ENCODE measurements at regions not wholly inside any gene's neighbourhood (a gene's known extent, or its start where the extent isn't known, plus 50 kb on each side); places are given as distances from the start of the nearest gene placed in this dataset.

GRCh38 chr13:68988176-68988575 lies 1119.5 kb upstream of the ATXN8OS start:
- no peak for TF ChIP-seq CTCF (conservative IDR thresholded peaks at IDR 0.05)
- DNase-seq (ENCODE audit: extremely low spot score, unreplicated experiment): no peak
- no peaks in the 10 kb centered on the region for H3K36me3 Mint-ChIP-seq
- no peaks in the 10 kb centered on the region for H3K4me1 Mint-ChIP-seq (ENCODE audit: unreplicated experiment)
- H3K4me3 Mint-ChIP-seq: no peak overlapping the region
- no peaks in the 10 kb centered on the region for H3K27me3 Mint-ChIP-seq
- H3K9me3 Mint-ChIP-seq: no peaks in the 10 kb centered on the region
- H3K27ac Mint-ChIP-seq: no peak overlapping the region

- Mint-ChIP-seq H3K27me3 (no peaks in the 10 kb centered on the region), H3K4me3 (no peak overlapping the region), H3K9me3 (no peaks in the 10 kb centered on the region), H3K27ac (no peak overlapping the region), H3K36me3 (no peaks in the 10 kb centered on the region), H3K4me1 (ENCODE audit: unreplicated experiment) (no peaks in the 10 kb centered on the region)
- no peak for TF ChIP-seq CTCF (conservative IDR thresholded peaks at IDR 0.05)
- DNase-seq (ENCODE audit: extremely low spot score, unreplicated experiment): no peak
Measured at GRCh38 chr13:68987585-68987984, 1120.0 kb upstream of the ATXN8OS start.

- H3K27ac Mint-ChIP-seq: no peak overlapping the region
- H3K36me3 Mint-ChIP-seq: no peaks in the 10 kb centered on the region
- DNase-seq (ENCODE audit: extremely low spot score, unreplicated experiment): no peak
- H3K27me3 Mint-ChIP-seq: no peaks in the 10 kb centered on the region
- no peaks in the 10 kb centered on the region for H3K9me3 Mint-ChIP-seq
- no peaks in the 10 kb centered on the region for H3K4me1 Mint-ChIP-seq (ENCODE audit: unreplicated experiment)
- TF ChIP-seq CTCF (conservative IDR thresholded peaks at IDR 0.05): no peak
- no peak overlapping the region for H3K4me3 Mint-ChIP-seq
Measured at GRCh38 chr13:68984688-68985319, 1122.8 kb upstream of the ATXN8OS start.

GRCh38 chr13:68982961-68983619 lies 1124.5 kb upstream of the ATXN8OS start:
- H3K27ac Mint-ChIP-seq: no peak overlapping the region
- no peak overlapping the region for H3K4me3 Mint-ChIP-seq
- TF ChIP-seq CTCF (conservative IDR thresholded peaks at IDR 0.05): no peak
- DNase-seq (ENCODE audit: extremely low spot score, unreplicated experiment): no peak
- no peaks in the 10 kb centered on the region for H3K27me3 Mint-ChIP-seq
- H3K9me3 Mint-ChIP-seq: no peaks in the 10 kb centered on the region
- H3K4me1 Mint-ChIP-seq (ENCODE audit: unreplicated experiment): no peaks in the 10 kb centered on the region
- H3K36me3 Mint-ChIP-seq: no peaks in the 10 kb centered on the region

- H3K27ac Mint-ChIP-seq: no peak overlapping the region
- no peak overlapping the region for H3K4me3 Mint-ChIP-seq
- no peaks in the 10 kb centered on the region for H3K27me3 Mint-ChIP-seq
- no peak for TF ChIP-seq CTCF (conservative IDR thresholded peaks at IDR 0.05)
- no peaks in the 10 kb centered on the region for H3K4me1 Mint-ChIP-seq (ENCODE audit: unreplicated experiment)
- no peaks in the 10 kb centered on the region for H3K36me3 Mint-ChIP-seq
- no peaks in the 10 kb centered on the region for H3K9me3 Mint-ChIP-seq
- no peak for DNase-seq (ENCODE audit: extremely low spot score, unreplicated experiment)
Measured at GRCh38 chr13:68976287-68976686, 1131.3 kb upstream of the ATXN8OS start.
